Erythroblast (primary cell): ENCODE measurements at regions not wholly inside any gene's neighbourhood (a gene's known extent, or its start where the extent isn't known, plus 50 kb on each side); places are given as distances from the start of the nearest gene placed in this dataset.
"Not testable (repeated sequence)": the region's sequence is repeated elsewhere in the genome, so short reads cannot be mapped to it uniquely, and the experiment has no call there.

Experiments used
- DNase-seq, 2 experiments: peaks; one replicate each; lab custom pipeline; 2025; lab: John Stamatoyannopoulos, UW
- GATA1 ChIP-seq: IDR thresholded peaks from 2 replicates; pipeline ENCODE4 v1.6.1; 2011; ENCODE audit warnings: low read depth, mild to moderate bottlenecking, control low read depth, low read length, moderate library complexity
- POLR2A ChIP-seq: IDR thresholded peaks from 2 replicates; pipeline ENCODE4 v1.6.1; 2011; ENCODE audit warnings: mild to moderate bottlenecking, low read length

GRCh38 chr18:70576276-70577022 is 287.6 kb downstream of the SOCS6 start:
- no peak for DNase-seq
- TF ChIP-seq POLR2A (no peak), GATA1 (no peak)

GRCh38 chr18:70574951-70575350 is 286.1 kb downstream of the SOCS6 start:
- not testable (repeated sequence) for DNase-seq

- DNase-seq: not testable (repeated sequence)
These were observed 280.8 kb downstream of the SOCS6 start for GRCh38 chr18:70569647-70570046.

- no peak for DNase-seq
- no peak for TF ChIP-seq GATA1
- TF ChIP-seq POLR2A: no peak
These were observed 270.6 kb downstream of the SOCS6 start for GRCh38 chr18:70559446-70559845.

- no peak for DNase-seq
- no peak for TF ChIP-seq POLR2A
- TF ChIP-seq GATA1: no peak
These were observed 269.5 kb downstream of the SOCS6 start for GRCh38 chr18:70558371-70558770.

- no peak for DNase-seq
- no peak for TF ChIP-seq POLR2A
- TF ChIP-seq GATA1: no peak
These were observed 266.1 kb downstream of the SOCS6 start for GRCh38 chr18:70554854-70555445.

GRCh38 chr18:70553936-70554260 is 265.1 kb downstream of the SOCS6 start:
- TF ChIP-seq GATA1: no peak
- no peak for TF ChIP-seq POLR2A
- DNase-seq: no peak

GRCh38 chr18:70553245-70553935 is 264.5 kb downstream of the SOCS6 start:
- TF ChIP-seq GATA1 (no peak), POLR2A (no peak)
- DNase-seq: no peak

- no peak for TF ChIP-seq POLR2A
- TF ChIP-seq GATA1: no peak
- DNase-seq: no peak
These were observed 247.7 kb downstream of the SOCS6 start for GRCh38 chr18:70536370-70537062.

- DNase-seq: no peak
- TF ChIP-seq GATA1 (no peak), POLR2A (no peak)
These were observed 246.2 kb downstream of the SOCS6 start for GRCh38 chr18:70535041-70535440.

- not testable (repeated sequence) for DNase-seq
These were observed 236.5 kb downstream of the SOCS6 start for GRCh38 chr18:70525322-70525721.

GRCh38 chr18:70523792-70524182 is 234.9 kb downstream of the SOCS6 start:
- DNase-seq: no peak
- no peak for TF ChIP-seq GATA1
- TF ChIP-seq POLR2A: no peak

- TF ChIP-seq POLR2A (no peak), GATA1 (no peak)
- no peak for DNase-seq
These were observed 234.4 kb downstream of the SOCS6 start for GRCh38 chr18:70523035-70523791.
